Fibroblast of villous mesenchyme (primary cell): ENCODE measurements at regions not wholly inside any gene's neighbourhood (a gene's known extent, or its start where the extent isn't known, plus 50 kb on each side); places are given as distances from the start of the nearest gene placed in this dataset.

Experiments used
- DNase-seq: peaks from one replicate; pipeline ENCODE4 v3.0.0-alpha.2; 2010; ENCODE audit warnings: low read depth
- H3K4me3 ChIP-seq: 2 replicates; pipeline ENCODE4 v1.5.1; 2011; ENCODE audit warnings: low read depth, mild to moderate bottlenecking, low read length
- TF ChIP-seq, protein P1 (sequence below): IDR thresholded peaks from 2 replicates; pipeline ENCODE4 v1.5.1; 2012; ENCODE audit warnings: low read depth, mild to moderate bottlenecking, low read length; ENCODE audit not compliant: insufficient read depth

GRCh38 chr12:124185971-124186686 lies 108.8 kb upstream of the RFLNA start:
- peak; percentile 56 for DNase-seq
- TF ChIP-seq, protein P1, sequence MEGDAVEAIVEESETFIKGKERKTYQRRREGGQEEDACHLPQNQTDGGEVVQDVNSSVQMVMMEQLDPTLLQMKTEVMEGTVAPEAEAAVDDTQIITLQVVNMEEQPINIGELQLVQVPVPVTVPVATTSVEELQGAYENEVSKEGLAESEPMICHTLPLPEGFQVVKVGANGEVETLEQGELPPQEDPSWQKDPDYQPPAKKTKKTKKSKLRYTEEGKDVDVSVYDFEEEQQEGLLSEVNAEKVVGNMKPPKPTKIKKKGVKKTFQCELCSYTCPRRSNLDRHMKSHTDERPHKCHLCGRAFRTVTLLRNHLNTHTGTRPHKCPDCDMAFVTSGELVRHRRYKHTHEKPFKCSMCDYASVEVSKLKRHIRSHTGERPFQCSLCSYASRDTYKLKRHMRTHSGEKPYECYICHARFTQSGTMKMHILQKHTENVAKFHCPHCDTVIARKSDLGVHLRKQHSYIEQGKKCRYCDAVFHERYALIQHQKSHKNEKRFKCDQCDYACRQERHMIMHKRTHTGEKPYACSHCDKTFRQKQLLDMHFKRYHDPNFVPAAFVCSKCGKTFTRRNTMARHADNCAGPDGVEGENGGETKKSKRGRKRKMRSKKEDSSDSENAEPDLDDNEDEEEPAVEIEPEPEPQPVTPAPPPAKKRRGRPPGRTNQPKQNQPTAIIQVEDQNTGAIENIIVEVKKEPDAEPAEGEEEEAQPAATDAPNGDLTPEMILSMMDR = no peak
- no peak overlapping the region for H3K4me3 ChIP-seq

DNA sequence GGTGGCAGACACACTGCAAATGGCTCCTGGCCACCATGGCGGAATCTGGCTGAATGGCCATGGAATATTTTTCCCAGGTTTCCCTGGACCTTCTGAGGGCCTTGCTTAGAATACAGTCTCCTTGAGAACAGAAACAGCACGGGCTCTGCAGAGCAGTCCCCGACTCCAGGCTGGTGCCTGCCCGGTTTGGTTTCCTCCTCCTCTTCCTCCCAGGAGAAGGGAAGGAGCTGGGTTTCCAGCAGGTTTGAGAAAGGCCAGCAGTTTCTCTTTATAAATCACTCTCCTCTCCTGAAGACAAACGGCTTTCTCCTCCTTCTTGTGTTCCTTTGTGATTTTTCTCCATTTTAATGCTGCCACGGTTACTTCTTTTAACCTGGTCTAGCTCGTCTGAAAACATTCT lies 106.8 kb upstream of the RFLNA start:
- H3K4me3 ChIP-seq = no peak overlapping the region
- no peak for DNase-seq
- TF ChIP-seq, protein P1 = no peak

DNA sequence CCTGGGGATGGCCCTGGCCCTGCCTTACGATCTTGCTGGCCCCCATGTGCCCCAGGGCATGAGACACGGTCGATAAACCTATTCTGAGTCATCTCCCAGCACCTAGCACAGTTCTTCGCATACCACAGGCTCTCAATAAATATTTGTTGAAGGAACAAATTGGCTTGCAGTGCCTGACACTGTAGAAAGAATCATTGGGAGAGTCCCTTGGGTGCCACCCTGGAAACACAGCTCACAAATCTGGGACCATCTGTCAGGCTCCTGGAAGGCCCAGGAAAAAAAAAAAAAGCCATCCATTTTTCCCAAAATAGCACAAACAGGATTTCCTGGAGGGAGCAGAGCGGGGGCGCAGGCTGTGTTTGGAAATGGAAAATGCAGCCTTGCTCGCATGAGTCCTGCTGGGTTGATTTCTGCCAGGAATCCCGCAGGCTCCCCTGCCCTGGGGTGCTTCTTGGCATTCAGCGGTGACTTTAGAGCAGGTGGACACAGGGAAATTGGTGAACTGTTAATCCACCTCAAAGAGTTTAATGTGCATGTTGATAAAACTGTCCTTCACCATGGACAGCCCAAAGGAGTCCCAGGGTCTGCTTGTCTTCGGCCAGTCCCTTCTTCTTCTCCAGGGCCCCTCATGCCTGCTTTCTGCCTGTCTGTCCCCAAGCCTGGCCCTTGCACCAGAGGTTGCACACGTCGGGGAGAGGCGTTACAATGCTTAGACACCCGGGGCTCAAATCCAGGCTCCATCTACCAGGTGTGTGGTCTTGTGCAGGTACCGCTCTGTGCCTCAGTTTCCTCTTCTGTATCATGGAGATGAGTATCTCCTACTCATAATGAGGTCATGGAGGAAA lies 106.1 kb upstream of the RFLNA start:
- no peak for DNase-seq

GRCh38 chr12:124190312-124191023 lies 104.4 kb upstream of the RFLNA start:
- H3K4me3 ChIP-seq = no peak overlapping the region
- no peak for DNase-seq
- TF ChIP-seq, protein P1 = no peak

More for the DNA sequence above, 106.1 kb upstream of the RFLNA start:
- H3K4me3 ChIP-seq = no peak overlapping the region
- TF ChIP-seq, protein P1 = no peak

GRCh38 chr12:124191024-124191359 lies 103.9 kb upstream of the RFLNA start:
- no peak for DNase-seq
- TF ChIP-seq, protein P1 = no peak
- H3K4me3 ChIP-seq = no peak overlapping the region

DNA sequence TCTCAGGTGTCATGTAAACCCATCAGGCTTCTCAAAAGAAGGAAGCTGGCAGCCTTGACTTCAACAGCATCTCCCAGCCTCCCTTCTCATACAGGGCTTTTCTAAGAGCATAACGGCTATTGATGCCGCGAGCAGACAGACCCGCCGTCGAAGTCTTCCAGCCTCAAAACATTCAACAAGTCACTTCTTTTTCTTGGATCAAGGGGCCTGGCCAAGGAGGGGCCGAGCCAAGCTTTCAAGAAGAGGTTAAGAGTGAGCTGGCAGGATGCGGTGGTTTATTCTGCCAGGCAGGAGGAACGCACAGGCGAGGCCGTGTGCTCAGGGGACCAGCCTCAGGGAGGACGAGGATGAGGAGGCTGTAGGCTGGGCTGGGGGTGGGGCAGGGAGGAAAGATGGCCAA lies 102.9 kb upstream of the RFLNA start:
- TF ChIP-seq, protein P1 = no peak
- no peak overlapping the region for H3K4me3 ChIP-seq
- DNase-seq = no peak
